NCI-H748 (cell line): ENCODE measurements at regions not wholly inside any gene's neighbourhood (a gene's known extent, or its start where the extent isn't known, plus 50 kb on each side); places are given as distances from the start of the nearest gene placed in this dataset.
A peak's percentile ranks its signal among the peaks of the same experiment; 100 is the strongest.

Experiments
- DNase-seq: peaks from one replicate; lab custom pipeline; 2025; ENCODE audit not compliant: unreplicated experiment; lab: John Stamatoyannopoulos, UW

DNA sequence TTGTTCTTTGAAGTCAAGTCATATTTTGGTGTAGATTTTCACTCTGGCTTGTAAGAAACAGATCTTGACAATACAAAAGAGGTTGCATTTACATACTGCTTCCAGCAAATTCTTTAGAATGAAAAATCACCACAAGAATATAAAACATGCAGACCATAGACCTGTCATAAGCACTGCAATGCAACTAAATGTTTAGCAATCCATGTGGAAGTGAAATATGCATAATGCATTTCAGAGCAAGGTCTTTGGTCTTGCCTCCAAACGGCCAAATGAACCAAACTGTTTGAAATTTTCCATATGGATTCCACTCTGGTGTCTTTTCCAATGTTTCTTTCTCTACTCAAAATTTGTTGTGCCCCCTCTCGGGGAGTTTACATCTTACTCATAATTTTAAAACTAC, 271.0 kb upstream of the CDH20 start:
- DNase-seq = no peak

DNA sequence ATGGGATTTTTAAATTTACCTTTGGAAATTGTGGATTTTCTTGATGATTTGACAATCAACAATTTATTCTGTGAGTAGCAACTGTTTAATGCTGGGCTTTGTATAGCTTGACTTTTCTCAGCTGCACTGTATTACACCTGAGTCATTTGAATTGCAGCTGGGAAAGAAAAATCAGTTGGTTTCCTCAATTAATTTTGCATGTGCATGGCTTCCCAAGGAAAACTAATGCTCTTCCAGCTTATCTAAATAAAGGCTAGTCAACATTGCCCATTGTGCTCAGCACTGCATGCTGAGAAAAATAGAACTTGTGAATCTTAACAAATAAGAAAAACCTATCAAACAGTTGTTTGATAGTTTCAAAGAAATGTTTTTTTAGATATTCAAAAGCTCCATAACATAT, 268.3 kb upstream of the CDH20 start:
- DNase-seq = peak; percentile 90

DNA sequence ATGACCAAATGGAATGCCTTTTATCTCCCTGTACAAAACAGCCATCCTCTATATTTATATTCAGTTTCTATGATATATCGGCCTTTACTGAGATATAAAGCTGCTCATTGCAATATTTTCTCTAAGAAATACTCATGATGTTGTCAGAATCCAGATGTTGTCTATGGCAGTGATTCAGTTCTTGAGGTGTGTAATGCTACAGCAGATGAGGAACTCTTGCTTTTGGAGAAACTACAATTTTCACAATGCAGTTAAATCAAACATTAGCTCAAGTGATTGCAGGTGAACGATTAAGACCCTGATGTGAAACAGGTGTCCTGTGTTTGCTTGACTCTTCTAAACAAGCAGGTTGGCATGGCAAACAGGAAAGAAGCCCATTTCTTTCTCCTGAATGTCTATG, 256.2 kb upstream of the CDH20 start:
- DNase-seq = peak; percentile 97

DNA sequence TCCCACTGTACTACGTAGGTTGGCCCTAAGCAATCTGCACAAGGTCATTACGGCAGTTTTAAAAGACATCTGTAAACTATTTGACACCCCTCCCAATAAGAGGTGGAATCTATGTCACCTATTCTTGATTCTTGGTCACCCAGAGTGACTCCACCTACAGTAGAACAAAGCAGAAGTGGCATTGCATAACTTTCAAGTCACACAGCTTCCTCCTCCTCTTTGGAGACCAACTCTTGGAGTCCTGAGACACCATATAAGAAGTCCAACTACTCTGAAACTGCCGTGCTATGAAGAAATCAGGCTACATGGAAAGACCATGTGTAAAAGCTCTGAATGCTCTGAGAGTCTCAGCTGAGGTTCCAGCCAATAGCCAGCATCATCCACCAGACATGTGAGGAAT, 253.5 kb upstream of the CDH20 start:
- no peak for DNase-seq

DNA sequence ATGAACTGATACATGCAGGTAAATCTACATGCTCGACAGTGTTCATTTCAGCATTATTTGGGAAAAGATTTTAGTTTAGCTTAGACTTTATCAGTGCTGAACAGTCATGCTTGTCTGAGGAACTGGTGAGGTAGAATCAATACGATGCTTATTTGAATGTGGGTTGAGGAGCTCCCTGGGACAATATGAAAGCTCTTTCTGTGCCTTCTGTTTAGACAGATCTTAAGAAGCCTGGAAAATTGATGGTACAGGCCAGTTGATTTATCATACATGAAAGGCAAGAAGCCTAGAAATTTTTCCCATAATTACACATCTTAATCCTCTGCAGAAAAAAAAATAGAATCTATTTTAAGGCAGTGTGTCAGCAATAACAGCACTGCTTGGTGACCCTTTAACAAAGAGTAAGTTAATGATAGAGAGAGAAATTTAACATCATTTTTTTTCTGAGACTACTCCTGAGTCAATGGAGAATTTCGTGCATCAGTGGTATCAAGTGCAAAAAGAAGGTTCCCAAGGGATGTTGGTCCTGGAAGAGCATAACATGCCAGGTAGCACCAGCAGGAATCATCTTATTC, 252.2 kb upstream of the CDH20 start:
- no peak for DNase-seq

DNA sequence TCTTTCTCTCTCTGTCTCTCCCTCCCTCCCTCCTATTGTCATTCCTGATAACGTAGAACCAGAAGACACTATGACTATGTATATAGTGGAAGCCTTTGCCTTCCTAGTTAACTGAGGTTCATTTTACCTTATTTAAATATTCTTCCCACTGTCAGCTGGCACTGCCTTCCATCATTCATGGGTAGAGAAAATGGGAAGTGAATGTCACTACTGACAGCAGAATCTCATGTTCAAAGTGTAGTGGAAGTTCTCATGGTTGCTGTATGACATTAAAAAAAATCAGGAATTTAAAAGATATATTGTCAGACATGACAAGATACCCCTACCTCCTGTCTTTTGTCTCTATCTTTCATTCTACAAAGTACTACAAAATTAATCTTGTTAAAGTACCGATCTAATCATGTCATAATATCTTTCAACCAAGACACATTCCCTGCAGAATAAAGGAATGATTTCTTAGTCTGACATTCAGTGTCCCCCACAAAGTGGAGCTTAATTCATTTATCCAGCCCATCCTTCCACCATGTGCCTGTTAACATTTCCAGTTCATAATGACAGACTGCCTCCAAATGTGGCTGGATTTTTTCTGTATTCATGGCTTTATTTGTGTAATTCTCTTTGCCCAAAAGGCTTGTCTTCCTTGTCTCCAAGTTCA, 250.1 kb upstream of the CDH20 start:
- no peak for DNase-seq

DNA sequence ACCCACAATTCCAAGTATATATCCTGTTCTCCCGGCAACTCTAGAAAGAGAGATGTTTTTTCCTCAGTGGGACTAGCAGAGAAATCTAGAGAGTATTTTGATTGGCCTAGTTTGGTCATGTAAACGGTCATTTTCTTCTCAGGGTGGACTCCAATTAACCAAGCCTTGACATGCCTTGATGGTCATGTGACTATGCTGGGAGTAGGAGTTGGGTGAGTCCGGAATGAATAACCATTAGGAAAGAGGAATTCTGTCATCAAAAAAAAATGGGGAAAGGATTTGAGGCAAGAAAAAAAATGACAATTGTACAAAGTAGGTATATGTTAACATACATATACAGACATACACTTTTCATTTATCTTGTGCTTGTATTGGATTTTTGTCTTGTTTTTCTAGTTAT, 248.2 kb upstream of the CDH20 start:
- DNase-seq = no peak

DNA sequence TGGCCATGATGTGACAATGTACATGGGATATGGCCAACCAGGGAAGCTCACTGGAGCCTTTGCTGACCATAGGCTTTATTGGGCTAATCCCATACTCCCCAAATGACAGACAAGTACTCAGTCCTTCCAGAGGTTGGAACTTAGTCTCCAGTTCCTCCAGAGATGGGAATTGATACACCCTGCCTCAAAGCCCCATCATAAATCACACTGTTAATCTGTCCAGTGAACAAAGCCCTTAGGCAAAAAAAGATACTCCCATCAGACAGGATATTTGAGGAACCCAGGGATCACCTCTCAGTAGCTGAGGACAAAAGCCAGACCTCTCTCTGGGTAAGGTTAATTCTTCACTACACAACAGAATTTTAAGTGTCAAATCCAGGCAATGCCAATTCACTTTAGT, 247.5 kb upstream of the CDH20 start:
- peak; percentile 25 for DNase-seq

DNA sequence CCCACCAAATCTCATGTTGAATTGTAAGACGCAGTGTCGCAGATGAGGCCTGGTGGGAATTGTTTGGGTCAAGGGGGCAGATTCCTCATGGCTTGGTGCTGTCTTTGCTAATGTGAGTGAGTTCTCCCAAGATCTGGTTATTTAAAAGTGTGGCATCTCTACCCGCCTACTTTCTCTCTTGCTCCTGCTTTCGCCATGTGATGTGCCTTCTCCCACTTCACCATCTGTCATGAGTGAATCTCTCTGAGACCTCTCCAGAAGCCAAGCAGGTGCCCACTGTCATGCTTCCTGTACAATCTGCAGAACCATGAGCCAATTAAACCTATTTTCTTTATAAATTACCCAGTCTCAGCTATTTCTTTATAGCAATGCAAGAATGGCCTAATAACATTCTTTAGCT, 246.6 kb upstream of the CDH20 start:
- no peak for DNase-seq

DNA sequence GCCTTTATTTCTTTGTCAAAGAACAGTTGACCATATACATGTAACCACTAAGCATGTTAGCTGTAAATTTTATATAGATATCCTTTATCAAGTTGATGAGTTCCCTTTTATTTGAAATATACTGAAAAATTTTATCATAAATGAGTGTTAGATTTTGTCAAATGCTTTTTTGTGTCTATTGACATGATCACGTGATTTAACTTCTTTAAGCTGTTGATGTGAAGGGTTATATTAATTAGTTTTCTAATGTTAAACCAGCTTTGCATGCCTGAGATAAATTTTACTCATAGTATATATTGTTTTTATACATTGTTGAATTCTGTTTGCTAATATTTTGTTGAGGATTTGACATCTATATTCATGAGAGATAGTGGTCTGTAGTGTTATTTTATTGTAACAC, 241.9 kb upstream of the CDH20 start:
- DNase-seq = no peak

DNA sequence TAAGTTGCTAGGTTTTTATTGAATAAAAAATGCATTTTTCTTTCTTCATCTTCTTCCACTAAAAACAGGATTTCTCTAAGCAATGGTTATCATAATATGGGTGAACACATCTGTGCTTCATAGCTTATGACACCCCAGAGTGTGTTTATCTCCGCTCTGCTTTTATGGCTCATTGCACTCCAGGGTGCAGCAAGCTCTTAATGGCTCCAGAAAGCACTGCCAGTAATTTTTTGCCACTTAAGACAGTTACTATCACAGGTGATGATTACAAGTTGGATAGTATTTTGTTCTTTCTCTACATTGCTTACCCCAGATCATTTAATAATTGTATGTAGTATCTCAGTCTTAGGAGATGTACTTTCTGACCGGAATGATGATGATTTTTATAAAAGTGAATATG, 239.3 kb upstream of the CDH20 start:
- DNase-seq = peak; percentile 88

DNA sequence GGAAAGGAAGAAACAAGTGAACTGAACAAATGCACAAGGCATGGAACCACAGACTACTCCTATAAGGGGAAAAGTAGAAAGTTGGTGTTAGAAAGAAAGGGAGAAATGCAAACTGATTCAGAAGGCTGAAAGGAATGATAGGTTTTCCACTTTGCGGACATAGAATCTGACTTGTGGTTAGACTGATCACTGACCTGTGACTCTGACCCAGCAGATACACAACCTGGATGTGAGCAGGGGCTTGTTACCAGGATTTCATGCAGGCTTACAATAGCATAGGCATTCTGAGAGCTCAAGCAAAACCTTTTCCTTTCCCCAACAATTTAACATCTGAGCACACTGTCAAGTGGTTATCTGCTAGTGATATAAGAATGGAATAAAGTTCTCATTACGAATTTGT, 237.0 kb upstream of the CDH20 start:
- no peak for DNase-seq

DNA sequence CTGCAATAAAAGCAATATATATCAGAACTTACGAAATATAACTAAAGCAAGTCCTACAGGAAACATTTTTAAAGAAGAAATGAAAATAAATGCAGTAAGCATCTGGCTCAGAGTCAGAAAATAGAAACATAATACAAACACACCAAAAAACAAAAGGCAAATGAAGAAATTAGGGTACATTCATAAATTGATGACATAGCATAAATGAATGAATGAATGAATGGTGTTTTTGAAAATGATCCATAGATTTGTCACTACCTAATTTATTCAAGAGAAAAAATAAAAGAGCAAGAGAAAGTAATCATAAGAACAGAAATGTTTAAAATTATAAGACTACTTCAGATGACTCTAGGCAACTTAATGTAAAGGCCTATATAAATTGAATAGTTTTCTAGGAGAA, 226.1 kb upstream of the CDH20 start:
- no peak for DNase-seq

DNA sequence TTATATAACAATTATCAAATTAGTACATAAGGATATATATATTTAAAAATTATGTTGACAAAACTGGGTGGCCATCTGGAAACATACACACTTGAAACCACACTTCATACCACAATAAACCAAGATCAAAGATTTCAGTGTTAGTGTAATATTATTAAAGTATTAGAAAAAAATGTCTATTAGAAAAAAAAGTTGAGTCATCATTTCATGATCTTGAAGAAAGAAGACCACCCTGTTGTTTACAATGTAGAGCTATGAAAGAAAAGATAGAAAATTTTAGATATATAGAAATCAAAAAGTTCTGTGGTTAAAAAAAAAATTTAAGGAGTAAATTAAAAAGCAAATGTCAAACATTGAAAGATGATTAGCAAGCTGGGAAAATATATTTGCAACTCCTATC, 224.5 kb upstream of the CDH20 start:
- no peak for DNase-seq

DNA sequence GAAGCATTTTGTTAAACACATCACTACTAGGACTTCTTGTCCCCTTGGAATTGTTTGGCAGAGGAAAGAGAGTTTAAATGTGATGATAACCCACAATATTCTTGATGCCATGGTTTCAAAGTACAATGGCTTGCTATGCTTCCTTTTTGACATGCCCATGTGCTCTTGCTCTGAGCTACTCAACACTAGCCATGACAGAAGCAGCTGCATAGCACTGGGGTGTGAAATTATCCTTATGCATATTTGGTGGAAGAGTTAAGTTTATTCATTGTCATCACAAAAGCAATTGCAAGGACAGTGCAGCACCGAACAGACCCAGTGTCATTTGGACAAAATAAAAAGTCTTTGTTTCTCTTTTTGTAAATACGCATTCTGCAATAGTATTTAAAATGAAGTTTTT, 209.9 kb upstream of the CDH20 start:
- DNase-seq = no peak

DNA sequence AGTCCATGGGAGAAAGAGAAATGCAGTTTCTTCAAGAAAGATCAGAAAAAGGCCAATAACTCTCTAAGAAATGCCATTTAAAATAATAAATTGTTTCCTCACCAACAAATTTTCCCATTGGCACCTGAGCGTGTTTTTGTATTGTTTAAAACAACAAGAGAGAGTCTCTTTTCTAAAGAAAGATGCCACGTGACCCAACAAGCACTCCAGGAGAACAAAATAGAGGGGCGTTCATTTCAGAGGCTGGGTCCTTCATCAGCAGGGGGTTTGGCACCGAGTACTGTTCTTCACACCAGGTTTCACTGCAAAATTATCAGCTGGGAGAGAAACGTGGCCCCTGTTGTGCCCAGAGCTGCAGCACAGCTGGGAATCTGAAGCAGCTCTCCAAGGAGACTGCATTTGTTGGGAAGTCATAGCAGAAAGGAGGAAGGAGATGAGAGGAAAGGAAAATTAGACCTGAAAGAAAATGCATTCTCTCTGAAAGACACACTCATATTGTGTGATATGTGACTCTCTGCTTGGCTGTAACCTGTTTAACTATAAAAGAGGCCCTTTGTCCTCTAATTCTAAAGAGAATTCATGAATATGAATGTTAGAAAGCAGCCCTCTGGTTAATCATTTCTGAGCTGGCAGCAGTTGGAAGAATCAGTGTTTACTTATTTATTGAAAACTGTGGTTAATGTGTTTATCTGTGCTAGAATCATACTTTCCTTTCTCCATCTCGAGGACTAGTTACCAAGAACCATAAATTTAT, 205.3 kb upstream of the CDH20 start:
- DNase-seq = peak; percentile 81

DNA sequence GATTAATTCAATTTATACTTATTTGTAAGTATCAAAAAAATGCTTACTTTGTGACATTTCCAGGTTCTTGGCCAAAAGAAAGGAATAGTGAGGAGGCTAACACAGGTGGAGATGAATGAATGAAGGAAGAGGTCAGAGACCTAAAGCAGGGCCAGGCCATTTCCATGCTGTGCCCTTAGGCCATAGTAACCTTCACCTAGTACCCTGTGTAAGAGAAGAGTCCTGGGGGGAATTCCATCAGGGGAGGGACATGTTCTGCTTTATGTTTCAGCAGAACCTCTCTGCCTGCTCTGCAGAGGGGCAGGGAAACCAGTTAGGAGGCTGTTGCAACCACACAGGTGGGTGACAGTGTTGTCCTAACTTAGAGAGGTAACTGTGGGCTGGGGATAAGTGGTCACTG, 204.2 kb upstream of the CDH20 start:
- peak; percentile 12 for DNase-seq

DNA sequence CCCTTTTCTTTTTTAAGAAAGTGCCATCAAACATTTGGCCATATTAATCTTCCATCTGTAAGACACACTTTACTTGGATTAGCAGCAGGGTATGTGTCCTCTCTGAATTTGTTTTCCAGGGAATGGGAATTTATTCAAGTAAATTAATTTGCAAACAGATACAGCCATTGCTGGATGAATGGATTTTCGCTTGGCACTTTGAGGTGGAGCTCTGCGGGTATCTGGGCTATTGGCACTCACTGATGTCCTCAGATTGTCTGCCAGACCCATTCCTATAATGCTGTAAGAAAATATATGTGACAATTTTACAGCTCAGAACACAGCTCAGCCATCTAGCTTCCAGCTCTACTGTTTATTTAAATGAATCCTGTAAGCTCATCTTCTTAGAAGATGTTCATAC, 201.2 kb upstream of the CDH20 start:
- DNase-seq = no peak

DNA sequence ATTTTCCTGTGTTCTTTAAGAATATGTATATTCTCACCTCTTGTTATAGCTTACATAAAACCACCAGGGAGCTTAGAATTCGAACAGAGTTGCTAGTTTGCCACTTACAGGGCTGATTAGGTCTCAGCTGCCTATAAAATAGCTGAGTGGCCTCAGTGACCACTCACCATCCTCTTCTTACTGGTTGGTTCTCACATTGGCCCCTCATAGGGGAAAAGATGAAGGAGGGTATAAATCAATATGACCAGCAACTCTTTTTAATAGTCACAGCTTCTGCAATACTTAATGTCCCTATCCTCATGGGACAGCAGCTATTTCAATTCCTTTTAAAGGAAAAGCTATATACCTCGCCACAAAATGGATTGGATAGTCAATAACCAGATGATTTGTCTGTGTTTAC, 199.4 kb upstream of the CDH20 start:
- DNase-seq = no peak

DNA sequence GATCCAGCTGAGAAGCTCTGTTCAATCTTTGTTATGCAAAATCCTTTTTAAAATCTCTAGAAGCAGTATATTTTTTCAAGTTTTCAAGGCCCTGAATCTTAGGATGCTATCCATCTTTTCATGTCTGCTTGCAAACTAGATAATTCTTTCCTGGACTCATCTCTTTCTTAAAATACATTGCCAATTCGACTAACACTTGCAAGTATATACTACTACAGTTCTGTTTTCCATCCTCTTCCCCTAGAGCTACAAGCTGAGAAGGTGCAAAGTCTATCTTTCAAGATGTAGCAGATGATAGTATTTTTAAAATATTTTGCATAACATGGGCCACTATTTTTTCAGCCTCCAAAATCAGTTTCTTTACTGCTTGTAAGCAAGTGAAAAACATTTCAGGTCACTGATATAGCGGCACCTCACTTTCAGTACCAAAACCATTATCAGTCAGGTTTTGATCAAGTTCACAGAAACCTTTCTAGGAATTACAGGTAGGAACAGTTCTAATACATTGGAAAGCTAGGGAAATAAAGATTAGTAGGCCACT, 196.4 kb upstream of the CDH20 start:
- no peak for DNase-seq

DNA sequence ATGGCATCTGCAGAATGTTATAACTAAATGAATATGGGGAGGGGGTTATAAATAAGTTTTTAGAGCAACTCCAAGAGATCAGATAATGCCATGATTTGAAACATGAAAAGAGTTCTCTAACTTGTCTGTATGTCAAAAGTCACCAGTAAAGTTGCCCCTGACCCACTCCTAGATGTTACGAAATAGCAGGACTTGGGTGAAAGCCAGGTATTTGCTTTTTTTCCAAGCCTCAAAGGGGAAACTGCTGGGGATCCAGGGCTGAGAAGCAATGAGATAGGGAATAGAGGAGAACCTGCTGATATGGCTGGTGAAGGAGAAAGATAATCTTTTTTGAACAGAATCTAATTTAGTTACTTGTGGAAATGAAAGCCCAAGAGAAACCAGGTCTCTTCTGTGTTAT, 191.5 kb upstream of the CDH20 start:
- DNase-seq = no peak

DNA sequence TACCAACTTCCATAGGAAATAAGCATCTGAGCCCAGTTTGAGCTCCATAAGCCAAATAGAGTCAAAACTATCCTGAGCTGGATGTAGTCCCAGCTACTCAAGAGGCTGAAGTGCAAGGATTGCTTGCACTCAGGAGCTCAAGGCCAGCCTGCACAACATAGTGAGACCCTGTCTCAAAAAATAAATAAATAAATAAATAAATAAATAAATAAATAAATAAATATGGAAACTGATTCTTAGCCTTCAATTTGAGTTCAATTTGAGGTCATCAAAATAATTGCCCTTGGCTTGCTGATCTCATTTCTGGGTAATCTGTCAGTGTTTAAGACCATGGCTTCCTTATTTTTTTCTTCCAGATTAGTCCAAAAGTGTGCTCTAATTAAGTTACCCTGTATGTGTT, 184.9 kb upstream of the CDH20 start:
- no peak for DNase-seq
